ENCODE measurements at regions not wholly inside any gene's neighbourhood (a gene's known extent, or its start where the extent isn't known, plus 50 kb on each side); places are given as distances from the start of the nearest gene placed in this dataset.
"Not testable (repeated sequence)": the region's sequence is repeated elsewhere in the genome, so short reads cannot be mapped to it uniquely, and the experiment has no call there.

- not testable (repeated sequence) for TF ChIP-seq CTCF, POLR2A, EP300 (IDR thresholded peaks at IDR 0.05)
These were observed 360.6 kb upstream of the ZNF337 start for GRCh38 chr20:26057135-26057752.
